ENCODE measurements at regions not wholly inside any gene's neighbourhood (a gene's known extent, or its start where the extent isn't known, plus 50 kb on each side); places are given as distances from the start of the nearest gene placed in this dataset.

GRCh38 chr2:12057436-12058166, 311.2 kb downstream of the LPIN1 start:
- no peak for FAIRE-seq
- dilution Hi-C loops (cut with MboI; ENCODE audit: extremely low pct_ligation_motif_present, low sequenced_read_pairs): no loop called here
- no peaks in the 10 kb centered on the region for H3K9me1 ChIP-seq (ENCODE audit: control insufficient read depth, extremely low read depth, insufficient read depth, low read length)
- peaks cover 11% of the 10 kb centered on the region for H3K27me3 ChIP-seq (ENCODE audit: control insufficient read depth, extremely low read depth, insufficient read depth, low read length)
- no peaks in the 10 kb centered on the region for H3K79me2 ChIP-seq (ENCODE audit: control insufficient read depth, insufficient read depth, low read length)
- no peak for TF ChIP-seq EZH2 (IDR thresholded peaks at IDR 0.05; ENCODE audit: low read length)
- TF ChIP-seq CTCF (optimal IDR thresholded peaks at IDR 0.05 in 1 of 3, IDR thresholded peaks at IDR 0.05 in 1 of 3, conservative IDR thresholded peaks at IDR 0.05 in 1 of 3; ENCODE audit: extremely low read depth in 1 of 3, insufficient read depth in 2 of 3, low read length in 3 of 3): no peak
- no peaks in the 10 kb centered on the region for H3K36me3 ChIP-seq (ENCODE audit: control insufficient read depth in 2 of 2, extremely low read depth in 1 of 2, insufficient read depth in 2 of 2, low read length in 2 of 2)
- H3K27ac ChIP-seq (ENCODE audit: control insufficient read depth, insufficient read depth, low read length): no peak overlapping the region
- DNase-seq (ENCODE audit: low read depth, low spot score): no peak
- H3K4me2 ChIP-seq (ENCODE audit: control insufficient read depth, extremely low read depth, insufficient read depth, low read depth, low read length): no peak overlapping the region
- no peak overlapping the region for H3K9ac ChIP-seq (ENCODE audit: control insufficient read depth, extremely low read depth, insufficient read depth, low read length)
- H4K20me1 ChIP-seq (ENCODE audit: control insufficient read depth, extremely low read depth, insufficient read depth, low read length): no peaks in the 10 kb centered on the region
- no peak overlapping the region for H3K4me3 ChIP-seq (ENCODE audit: control insufficient read depth in 2 of 3, extremely low read depth in 1 of 3, insufficient read depth in 2 of 3, low read depth in 1 of 3, low read length in 3 of 3)
- no peak overlapping the region for H2AFZ ChIP-seq (ENCODE audit: control insufficient read depth, low read length)
- no peaks in the 10 kb centered on the region for H3K4me1 ChIP-seq (ENCODE audit: control insufficient read depth, extremely low read depth, insufficient read depth, low read length)
- H3K9me3 ChIP-seq (ENCODE audit: control insufficient read depth, low read depth, low read length): no peaks in the 10 kb centered on the region

GRCh38 chr2:12059616-12060441, 313.4 kb downstream of the LPIN1 start:
- Histone ChIP-seq H3K4me1 (ENCODE audit: control insufficient read depth, extremely low read depth, insufficient read depth, low read length) (no peaks in the 10 kb centered on the region), H3K4me2 (ENCODE audit: control insufficient read depth, extremely low read depth, insufficient read depth, low read depth, low read length) (no peak overlapping the region), H3K4me3 (ENCODE audit: control insufficient read depth in 2 of 3, extremely low read depth in 1 of 3, insufficient read depth in 2 of 3, low read depth in 1 of 3, low read length in 3 of 3) (no peak overlapping the region), H4K20me1 (ENCODE audit: control insufficient read depth, extremely low read depth, insufficient read depth, low read length) (no peaks in the 10 kb centered on the region), H3K79me2 (ENCODE audit: control insufficient read depth, insufficient read depth, low read length) (no peaks in the 10 kb centered on the region), H3K36me3 (ENCODE audit: control insufficient read depth in 2 of 2, extremely low read depth in 1 of 2, insufficient read depth in 2 of 2, low read length in 2 of 2) (no peaks in the 10 kb centered on the region), H3K9me3 (ENCODE audit: control insufficient read depth, low read depth, low read length) (no peaks in the 10 kb centered on the region), H3K27me3 (ENCODE audit: control insufficient read depth, extremely low read depth, insufficient read depth, low read length) (peaks cover 11% of the 10 kb centered on the region), H3K9me1 (ENCODE audit: control insufficient read depth, extremely low read depth, insufficient read depth, low read length) (no peaks in the 10 kb centered on the region), H3K9ac (ENCODE audit: control insufficient read depth, extremely low read depth, insufficient read depth, low read length) (no peak overlapping the region), H3K27ac (ENCODE audit: control insufficient read depth, insufficient read depth, low read length) (no peak overlapping the region), H2AFZ (ENCODE audit: control insufficient read depth, low read length) (no peak overlapping the region)
- dilution Hi-C loops (cut with MboI; ENCODE audit: extremely low pct_ligation_motif_present, low sequenced_read_pairs): no loop called here
- DNase-seq (ENCODE audit: low read depth, low spot score) (no peak), FAIRE-seq (no peak)
- TF ChIP-seq CTCF (optimal IDR thresholded peaks at IDR 0.05 in 1 of 3, IDR thresholded peaks at IDR 0.05 in 1 of 3, conservative IDR thresholded peaks at IDR 0.05 in 1 of 3; ENCODE audit: extremely low read depth in 1 of 3, insufficient read depth in 2 of 3, low read length in 3 of 3) (no peak), EZH2 (IDR thresholded peaks at IDR 0.05; ENCODE audit: low read length) (no peak)
